ENCODE measurements at regions not wholly inside any gene's neighbourhood (a gene's known extent, or its start where the extent isn't known, plus 50 kb on each side); places are given as distances from the start of the nearest gene placed in this dataset.
"Not testable (repeated sequence)": the region's sequence is repeated elsewhere in the genome, so short reads cannot be mapped to it uniquely, and the experiment has no call there.

DNA sequence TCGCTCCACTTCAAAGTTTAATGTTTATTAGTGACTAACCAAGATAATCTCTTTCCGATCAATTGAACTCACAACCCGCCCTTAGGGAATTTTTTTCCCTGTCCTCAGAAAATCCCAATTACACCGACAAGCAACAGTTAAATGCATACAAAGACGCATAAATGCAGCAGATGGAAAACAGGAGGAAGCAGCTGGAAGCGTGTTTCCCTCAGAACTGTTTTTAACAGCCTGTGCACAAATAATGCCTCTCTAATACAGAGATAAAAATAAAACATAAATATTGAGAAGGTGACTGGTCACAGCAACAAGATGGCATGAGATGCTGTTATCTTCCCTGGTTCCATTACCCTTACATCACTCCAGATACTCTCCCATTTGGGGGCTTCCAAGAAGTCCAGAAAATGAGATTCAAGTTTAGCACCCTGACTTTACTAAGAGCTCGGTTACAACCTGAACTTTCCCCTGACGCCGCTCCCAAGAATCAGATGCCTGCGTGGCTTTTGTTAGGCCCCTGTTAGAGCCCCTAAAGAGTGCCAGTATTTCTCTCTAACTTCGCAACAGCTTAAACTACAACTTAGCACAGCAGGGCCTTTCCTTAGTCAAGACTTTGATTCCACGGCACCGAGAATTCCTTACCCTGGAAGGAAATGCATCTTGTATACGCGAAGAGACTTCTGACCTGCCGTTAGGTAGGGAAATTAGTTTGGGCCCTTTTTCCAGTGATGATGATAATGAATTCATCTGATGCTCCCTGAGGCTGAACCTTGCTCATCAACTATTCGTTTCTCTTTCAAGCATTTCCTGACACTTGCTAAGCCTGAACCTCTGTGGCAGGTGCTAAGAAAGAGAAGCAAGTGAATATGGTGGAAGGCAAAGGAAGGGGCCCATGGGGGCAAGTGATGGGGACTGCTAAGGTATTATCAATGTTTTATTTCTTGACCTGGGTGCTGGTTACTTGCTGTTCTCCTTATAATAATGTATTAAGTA, 137.7 kb upstream of the SMYD2 start:
- no peak for DNase-seq

GRCh38 chr1:214144521-214144920, 136.4 kb upstream of the SMYD2 start:
- not testable (repeated sequence) for DNase-seq

DNA sequence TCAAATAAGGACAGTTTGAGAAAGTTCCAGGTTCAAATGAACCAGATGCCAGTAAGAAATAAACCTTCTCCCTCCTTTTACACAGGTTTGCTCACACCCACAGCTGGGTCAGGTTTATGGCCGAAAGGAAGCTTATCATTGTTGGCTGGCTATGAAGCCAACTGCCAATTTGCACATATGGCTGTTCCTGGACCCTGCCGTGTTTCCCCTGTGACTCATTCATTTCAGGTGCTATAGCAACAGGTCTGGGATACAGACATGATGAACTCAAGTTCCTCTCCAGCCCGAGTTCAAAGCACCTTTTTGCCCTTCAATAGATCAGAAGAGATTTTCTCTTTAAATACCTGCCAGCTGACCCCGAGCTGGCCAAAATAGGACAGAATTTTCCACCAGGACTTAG, 134.4 kb upstream of the SMYD2 start:
- DNase-seq = no peak

DNA sequence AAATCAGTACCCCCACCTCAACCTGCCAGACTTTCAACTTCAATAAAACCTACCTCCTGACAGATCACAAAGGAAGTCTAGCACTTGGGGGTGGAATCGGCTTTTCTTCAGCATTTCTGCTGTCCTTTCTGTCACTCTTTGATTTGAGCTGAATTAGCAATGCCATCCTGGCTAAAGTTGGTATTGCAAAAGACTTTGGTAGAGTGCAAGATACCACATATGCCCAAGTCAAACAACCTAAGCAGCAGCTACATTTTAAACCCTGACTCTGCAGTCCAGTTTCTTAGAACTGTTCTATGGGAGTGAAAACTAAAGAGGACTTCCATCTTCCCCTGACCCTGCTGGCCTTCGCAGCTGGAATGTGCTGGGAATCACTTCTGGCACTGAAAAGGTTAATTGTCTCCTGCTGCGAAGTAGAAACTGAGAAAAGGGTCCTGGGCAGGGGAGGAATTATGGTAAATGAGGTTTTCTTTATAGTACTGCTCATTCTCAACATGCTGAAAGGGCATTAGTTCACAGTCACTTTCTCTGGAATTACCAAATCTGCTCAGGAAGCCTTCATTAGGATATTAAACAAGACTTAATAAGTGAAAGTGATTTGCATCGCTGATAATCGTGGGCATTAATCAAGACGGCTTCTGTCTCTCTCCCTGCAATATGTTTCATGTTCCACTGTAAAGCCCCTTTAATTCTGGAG, 126.2 kb upstream of the SMYD2 start:
- no peak for DNase-seq

- no peak for DNase-seq
Measured at GRCh38 chr1:214155987-214156625, 124.9 kb upstream of the SMYD2 start.

GRCh38 chr1:214164173-214164572, 116.8 kb upstream of the SMYD2 start:
- peak; percentile 83 for DNase-seq

- no peak for DNase-seq
Measured at GRCh38 chr1:214165850-214166374, 115.0 kb upstream of the SMYD2 start.

DNA sequence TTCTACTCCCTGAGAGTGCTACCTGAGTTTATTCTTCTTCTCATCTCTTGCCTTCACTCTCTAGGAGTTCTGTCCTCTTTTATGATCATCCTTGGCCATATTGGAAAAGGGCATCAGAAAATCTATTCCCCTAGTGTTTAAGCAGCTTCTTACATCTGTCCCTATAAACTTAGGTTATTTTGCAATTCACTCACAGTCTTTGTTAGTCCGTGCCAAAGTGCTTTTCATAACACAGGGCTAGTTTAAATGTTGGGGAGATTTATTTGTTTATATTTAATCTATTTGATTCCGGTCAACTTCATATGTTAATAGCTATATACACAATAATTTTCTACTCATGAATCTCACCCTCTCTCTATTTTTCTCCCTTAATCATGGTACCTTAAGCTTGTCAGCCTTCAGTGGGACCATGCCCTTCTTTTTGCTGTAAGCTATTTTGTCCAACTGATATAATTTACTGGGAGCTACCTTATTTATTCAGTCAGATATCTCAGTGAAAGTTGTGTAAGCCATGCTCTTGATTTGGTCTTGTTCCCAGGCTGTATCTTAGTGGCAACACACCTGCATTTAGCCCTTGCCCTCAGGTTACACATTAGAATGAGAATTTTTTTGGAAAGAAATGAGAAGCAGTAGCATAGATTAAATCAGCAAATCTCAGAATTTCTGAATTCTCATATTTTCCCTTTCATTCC, 106.3 kb upstream of the SMYD2 start:
- no peak for DNase-seq

GRCh38 chr1:214178102-214178501, 102.9 kb upstream of the SMYD2 start:
- no peak for DNase-seq

GRCh38 chr1:214184992-214185391, 96.0 kb upstream of the SMYD2 start:
- no peak for DNase-seq

DNA sequence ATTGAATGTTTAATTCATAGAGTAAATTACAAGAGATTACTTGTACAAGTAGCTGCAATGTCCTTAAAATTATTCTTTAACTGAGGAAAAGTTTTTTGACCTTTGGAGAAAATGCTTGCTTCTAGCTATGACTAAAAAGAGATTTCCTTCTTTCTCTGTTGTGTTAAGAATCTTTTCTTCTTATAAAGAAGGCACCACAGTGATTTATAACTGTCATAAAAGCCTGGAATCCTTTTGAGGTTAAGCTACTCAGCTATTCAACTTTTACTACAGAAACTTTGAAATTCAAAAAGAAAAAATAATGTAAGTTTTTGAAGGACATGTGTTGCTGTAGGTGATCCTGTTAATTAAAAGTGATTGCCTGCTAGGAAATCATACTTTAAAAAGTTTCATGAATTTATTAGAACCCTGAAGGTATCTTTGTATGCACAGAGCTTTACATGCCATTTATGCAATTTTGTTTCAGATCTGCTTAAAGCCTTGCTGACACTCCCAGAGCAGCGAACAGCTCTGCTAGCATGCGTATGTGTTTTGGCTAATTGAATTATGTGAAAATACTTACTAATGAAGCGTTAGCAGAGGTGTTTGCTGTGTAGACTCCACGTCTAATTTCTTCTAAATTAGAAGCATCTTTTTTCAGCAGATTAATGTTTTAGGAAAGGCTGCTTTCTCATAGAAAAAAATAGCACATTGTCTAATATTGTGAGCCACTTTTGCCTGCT, 94.7 kb upstream of the SMYD2 start:
- no peak for DNase-seq

- no peak for DNase-seq
Measured at GRCh38 chr1:214187121-214187900, 93.6 kb upstream of the SMYD2 start.

GRCh38 chr1:214187933-214188332, 93.0 kb upstream of the SMYD2 start:
- no peak for DNase-seq

GRCh38 chr1:214188835-214189234, 92.1 kb upstream of the SMYD2 start:
- no peak for DNase-seq

DNA sequence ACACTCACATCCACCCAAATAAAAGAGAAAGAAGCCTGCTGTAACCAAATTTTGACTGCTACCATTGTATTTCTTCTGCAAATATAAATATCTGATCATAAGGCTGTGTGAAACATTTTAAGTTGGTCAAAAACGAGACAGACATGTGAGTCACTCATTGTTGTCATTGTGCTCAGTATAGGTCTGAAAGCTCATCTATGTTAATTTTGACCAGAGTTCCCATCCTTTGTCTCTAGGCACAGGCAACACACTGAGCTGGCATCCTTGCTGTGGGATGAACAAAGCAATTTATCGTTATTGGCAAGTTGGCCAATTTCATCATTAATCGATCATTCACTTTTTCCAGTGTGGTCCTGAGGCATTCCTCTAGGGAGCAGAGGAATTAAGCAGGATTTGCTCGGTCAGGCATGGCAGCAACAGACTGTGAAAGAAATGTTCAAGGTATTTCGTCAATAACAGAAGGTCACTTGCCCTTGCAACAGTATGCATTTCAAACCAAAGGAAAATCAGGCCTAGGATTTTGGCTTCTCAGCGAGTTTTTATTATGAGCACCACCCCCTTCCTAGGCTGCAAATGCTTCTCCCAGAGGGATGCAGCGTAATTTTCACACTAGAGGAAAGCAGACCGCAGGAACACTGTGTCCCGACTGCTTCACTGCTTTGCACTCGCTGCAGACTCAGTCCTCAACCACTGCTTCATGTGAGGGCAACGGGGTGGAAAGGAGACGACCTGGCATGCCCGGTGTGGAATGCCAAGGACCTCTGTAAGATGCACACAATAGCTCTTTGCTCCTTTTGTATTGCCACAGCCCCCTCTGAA, 87.9 kb upstream of the SMYD2 start:
- DNase-seq = no peak

GRCh38 chr1:214193691-214194090, 87.3 kb upstream of the SMYD2 start:
- no peak for DNase-seq

- peak; percentile 80 for DNase-seq
Measured at GRCh38 chr1:214198571-214198970, 82.4 kb upstream of the SMYD2 start.

GRCh38 chr1:214199585-214199984, 81.4 kb upstream of the SMYD2 start:
- DNase-seq = peak; percentile 55

DNA sequence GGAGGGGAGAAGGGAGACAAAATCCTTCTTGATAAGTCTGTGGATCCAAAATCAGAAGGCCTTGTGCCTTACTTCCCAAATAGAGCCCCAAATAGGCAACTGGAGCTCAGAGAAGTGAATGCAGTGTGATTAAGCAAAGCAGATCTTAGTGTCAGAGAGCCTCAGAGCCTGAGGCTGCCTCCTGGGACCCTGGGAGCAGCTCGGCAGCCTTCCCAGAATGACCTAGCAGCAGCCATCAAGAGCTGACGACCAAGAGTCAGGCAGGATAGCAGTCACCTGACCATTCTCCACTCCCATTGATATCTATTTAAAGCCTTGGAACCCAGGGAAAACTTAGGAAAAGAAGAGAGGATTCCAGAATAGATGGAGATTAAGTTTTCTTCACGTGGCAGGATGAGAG, 78.0 kb upstream of the SMYD2 start:
- no peak for DNase-seq

DNA sequence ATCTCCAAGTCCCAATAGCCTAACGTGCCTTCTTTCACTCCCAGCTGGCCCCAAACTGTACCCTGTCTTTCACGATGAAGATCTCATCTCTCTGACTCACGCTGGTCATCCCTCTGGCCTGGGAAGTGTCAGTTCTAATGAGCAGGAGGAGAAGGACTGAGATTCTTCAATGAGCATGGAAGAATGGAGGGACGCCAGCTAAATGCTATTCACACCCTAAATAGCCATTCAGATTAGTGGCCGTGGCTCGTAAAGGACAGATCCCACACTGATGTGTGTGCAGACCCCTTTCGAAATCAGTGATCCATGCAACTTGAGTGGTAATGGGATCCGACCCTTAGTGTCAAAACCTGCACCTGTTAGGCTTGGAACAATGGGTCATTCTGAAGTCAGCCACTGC, 75.9 kb upstream of the SMYD2 start:
- no peak for DNase-seq
